GM23338 (cell line): ENCODE measurements at regions not wholly inside any gene's neighbourhood (a gene's known extent, or its start where the extent isn't known, plus 50 kb on each side); places are given as distances from the start of the nearest gene placed in this dataset.

Experiments used
- ATAC-seq: fragments of 200-7000 bp; cut with Tn5 transposase; 3 replicates; pipeline ENCODE4 v1.9.1; 2020
- DNase-seq: peaks from one replicate; pipeline ENCODE4 v3.0.0-alpha.2; 2015; ENCODE audit warnings: low spot score
- H2AFZ ChIP-seq: fragments of 200-600 bp; sonication (generic); 2 replicates; pipeline ENCODE4 v1.8.0; 2016; ENCODE audit warnings: antibody characterized with exemption, mild to moderate bottlenecking, moderate library complexity
- H3F3A ChIP-seq: fragments of 200-600 bp; sonication (generic); replicated peaks from 2 replicates; pipeline ENCODE4 v1.8.0; 2017; ENCODE audit warnings: antibody characterized with exemption, mixed run types, low read depth
- H3K27ac ChIP-seq: fragments of 200-600 bp; sonication (generic); 2 replicates; pipeline ENCODE4 v1.6.1; 2016; ENCODE audit warnings: low read depth
- H3K27me3 ChIP-seq: fragments of 200-600 bp; sonication (generic); 2 replicates; pipeline ENCODE4 v1.8.0; 2016; ENCODE audit warnings: mild to moderate bottlenecking, mixed run types, moderate library complexity; ENCODE audit not compliant: insufficient read depth
- H3K36me3 ChIP-seq: fragments of 200-600 bp; sonication (generic); 2 replicates; pipeline ENCODE4 v1.8.0; 2016; ENCODE audit warnings: mild to moderate bottlenecking; ENCODE audit not compliant: insufficient read depth
- H3K4me1 ChIP-seq: fragments of 200-600 bp; sonication (generic); 2 replicates; pipeline ENCODE4 v1.8.0; 2016; ENCODE audit warnings: mild to moderate bottlenecking, moderate library complexity; ENCODE audit not compliant: insufficient read depth
- H3K4me2 ChIP-seq: fragments of 200-600 bp; sonication (generic); 2 replicates; pipeline ENCODE4 v1.7.1; 2017; ENCODE audit warnings: mixed run types
- H3K4me3 ChIP-seq: fragments of 200-600 bp; sonication (generic); 2 replicates; pipeline ENCODE4 v1.6.1; 2016; ENCODE audit warnings: mixed run types
- H3K79me2 ChIP-seq: fragments of 200-600 bp; sonication (generic); replicated peaks from 2 replicates; pipeline ENCODE4 v1.8.0; 2017; ENCODE audit warnings: mild to moderate bottlenecking; ENCODE audit not compliant: insufficient read depth
- H3K9me2 ChIP-seq: fragments of 200-600 bp; sonication (generic); 2 replicates; pipeline ENCODE4 v1.8.0; 2017; ENCODE audit not compliant: insufficient read depth
- H4K20me1 ChIP-seq: fragments of 200-600 bp; sonication (generic); replicated peaks from 2 replicates; pipeline ENCODE4 v1.8.0; 2017; ENCODE audit warnings: mild to moderate bottlenecking; ENCODE audit not compliant: insufficient read depth
- H3K27ac Mint-ChIP-seq: 2 replicates; pipeline ENCODE4 v1.8.0; 2020; ENCODE audit warnings: inconsistent platforms, mild to moderate bottlenecking, moderate library complexity, mixed read lengths
- H3K27me3 Mint-ChIP-seq: 3 replicates; pipeline ENCODE4 v1.8.0; 2022; ENCODE audit warnings: low read depth, mild to moderate bottlenecking, moderate library complexity, mixed read lengths, inconsistent platforms; ENCODE audit not compliant: insufficient read depth, poor library complexity
- H3K36me3 Mint-ChIP-seq: 3 replicates; pipeline ENCODE4 v1.8.0; 2021; ENCODE audit warnings: low read depth, mild to moderate bottlenecking, inconsistent platforms, moderate library complexity, mixed read lengths
- H3K4me1 Mint-ChIP-seq: 3 replicates; pipeline ENCODE4 v1.8.0; 2020; ENCODE audit warnings: mild to moderate bottlenecking, inconsistent platforms, mixed read lengths
- H3K4me3 Mint-ChIP-seq: 3 replicates; pipeline ENCODE4 v1.8.0; 2021; ENCODE audit warnings: moderate library complexity, mild to moderate bottlenecking, inconsistent platforms, mixed read lengths
- H3K9me3 Mint-ChIP-seq: 3 replicates; pipeline ENCODE4 v1.8.0; 2020; ENCODE audit warnings: moderate library complexity, mild to moderate bottlenecking, inconsistent platforms, mixed read lengths
- CREB1 ChIP-seq: fragments of 250-450 bp; sonication (Bioruptor Pico); IDR thresholded peaks from 2 replicates; pipeline ENCODE4 v1.5.0; 2020; ENCODE audit warnings: low read depth, mild to moderate bottlenecking, moderate library complexity
- ETS1 ChIP-seq: IDR thresholded peaks from 2 replicates; pipeline ENCODE4 v1.6.1; 2016; ENCODE audit warnings: antibody characterized with exemption
- EZH2 ChIP-seq: fragments of 200-600 bp; sonication (generic); IDR thresholded peaks from one replicate; pipeline ENCODE4 v1.8.0; 2017; ENCODE audit warnings: antibody characterized with exemption, mild to moderate bottlenecking, low read depth; ENCODE audit not compliant: unreplicated experiment
- EZH2phosphoT487 ChIP-seq: fragments of 200-600 bp; sonication (generic); IDR thresholded peaks from one replicate; pipeline ENCODE4 v1.8.1; 2018; ENCODE audit warnings: antibody characterized with exemption; ENCODE audit not compliant: unreplicated experiment
- JUNB ChIP-seq: IDR thresholded peaks from one replicate; pipeline ENCODE4 v1.6.1; 2016; ENCODE audit warnings: antibody characterized with exemption; ENCODE audit not compliant: unreplicated experiment
- POLR2AphosphoS5 ChIP-seq: IDR thresholded peaks from 2 replicates; pipeline ENCODE4 v1.6.1; 2016; ENCODE audit warnings: antibody characterized with exemption, low read depth
- REST ChIP-seq: IDR thresholded peaks from one replicate; pipeline ENCODE4 v1.6.1; 2018; ENCODE audit warnings: antibody characterized with exemption; ENCODE audit not compliant: unreplicated experiment
- STAT1 ChIP-seq: IDR thresholded peaks from one replicate; pipeline ENCODE4 v1.6.1; 2016; ENCODE audit warnings: antibody characterized with exemption; ENCODE audit not compliant: unreplicated experiment
- ZNF114 ChIP-seq: fragments of 250-450 bp; sonication (Bioruptor Pico); IDR thresholded peaks from 2 replicates; pipeline ENCODE4 v1.5.0; 2020; ENCODE audit warnings: mild to moderate bottlenecking, moderate library complexity
- ZNF462 ChIP-seq: fragments of 250-450 bp; sonication (Bioruptor Pico); IDR thresholded peaks from 2 replicates; pipeline ENCODE4 v1.5.0; 2020; ENCODE audit warnings: mild to moderate bottlenecking, moderate library complexity

- no peak for ATAC-seq
- no peaks in the 10 kb centered on the region for H3K4me1 ChIP-seq
- no peak overlapping the region for H3K4me3 Mint-ChIP-seq
- no peak overlapping the region for H3K27ac Mint-ChIP-seq
- H3K4me3 ChIP-seq, result no peak overlapping the region
- H4K20me1 ChIP-seq, result no peaks in the 10 kb centered on the region
- peaks cover 10% of the 10 kb centered on the region; the same call in 2 of the 3 replicates for H3K4me1 Mint-ChIP-seq
- H3K36me3 Mint-ChIP-seq, result peaks cover 3% of the 10 kb centered on the region; the same call in 1 of the 3 replicates
- no peak for DNase-seq
- no peak overlapping the region for H3K4me2 ChIP-seq
- no peaks in the 10 kb centered on the region; the same call in 2 of the 3 replicates for H3K9me3 Mint-ChIP-seq
- H3F3A ChIP-seq, result no peaks in the 10 kb centered on the region
- H3K27me3 ChIP-seq, result no peaks in the 10 kb centered on the region
- no peak overlapping the region for H2AFZ ChIP-seq
- H3K79me2 ChIP-seq, result no peaks in the 10 kb centered on the region
- peaks cover 9% of the 10 kb centered on the region; the same call in 1 of the 2 replicates for H3K9me2 ChIP-seq
- H3K36me3 ChIP-seq, result no peaks in the 10 kb centered on the region
- H3K27ac ChIP-seq, result no peak overlapping the region
- H3K27me3 Mint-ChIP-seq, result no peaks in the 10 kb centered on the region
- TF ChIP-seq ZNF462 (CRISPR knock-in tag) (no peak), STAT1 (no peak), JUNB (no peak), EZH2phosphoT487 (no peak), POLR2AphosphoS5 (no peak), REST (no peak), EZH2 (no peak), ZNF114 (CRISPR knock-in tag) (no peak), ETS1 (no peak), CREB1 (CRISPR knock-in tag) (no peak)
Observed at GRCh38 chr5:124278636-124279035, 467.8 kb downstream of the ZNF608 start.
